KMS-11 (cell line): ENCODE measurements at regions not wholly inside any gene's neighbourhood (a gene's known extent, or its start where the extent isn't known, plus 50 kb on each side); places are given as distances from the start of the nearest gene placed in this dataset.

ENCODE experiments used
- H2AFZ ChIP-seq: fragments of 200-600 bp; sonication (generic); 2 replicates; pipeline ENCODE4 v1.6.1; 2016; ENCODE audit warnings: antibody characterized with exemption, mixed run types, low read depth
- H3K27ac ChIP-seq: fragments of 200-600 bp; sonication (generic); 2 replicates; pipeline ENCODE4 v1.6.1; 2016; ENCODE audit warnings: mild to moderate bottlenecking, mixed run types
- H3K27me3 ChIP-seq: fragments of 200-600 bp; sonication (generic); 2 replicates; pipeline ENCODE4 v1.6.1; 2017; ENCODE audit warnings: mild to moderate bottlenecking, low read depth, mixed run types, moderate library complexity; ENCODE audit not compliant: insufficient read depth
- H3K36me3 ChIP-seq: fragments of 200-600 bp; sonication (generic); 2 replicates; pipeline ENCODE4 v1.6.1; 2017; ENCODE audit warnings: mild to moderate bottlenecking, mixed run types; ENCODE audit not compliant: insufficient read depth
- H3K4me1 ChIP-seq: fragments of 200-600 bp; sonication (generic); 2 replicates; pipeline ENCODE4 v1.6.1; 2016; ENCODE audit warnings: mild to moderate bottlenecking, low read depth, mixed run types; ENCODE audit not compliant: poor library complexity, severe bottlenecking
- H3K4me2 ChIP-seq: fragments of 200-600 bp; sonication (generic); 2 replicates; pipeline ENCODE4 v1.7.0; 2016; ENCODE audit warnings: mild to moderate bottlenecking, mixed run types
- H3K4me3 ChIP-seq: fragments of 200-600 bp; sonication (generic); IDR thresholded peaks from 2 replicates; pipeline ENCODE4 v1.6.1; 2017; ENCODE audit warnings: low read depth, low read length, mixed read lengths; ENCODE audit not compliant: insufficient read depth
- H3K79me2 ChIP-seq: fragments of 200-600 bp; sonication (generic); 2 replicates; pipeline ENCODE4 v1.6.1; 2016; ENCODE audit warnings: low read depth, mixed run types; ENCODE audit not compliant: insufficient read depth
- H3K9ac ChIP-seq: fragments of 200-600 bp; sonication (generic); 2 replicates; pipeline ENCODE4 v1.6.1; 2016; ENCODE audit warnings: mild to moderate bottlenecking, mixed run types
- H4K20me1 ChIP-seq: fragments of 200-600 bp; sonication (generic); 2 replicates; pipeline ENCODE4 v1.6.1; 2016; ENCODE audit warnings: mild to moderate bottlenecking, mixed run types; ENCODE audit not compliant: insufficient read depth
- CTCF ChIP-seq: fragments of 200-600 bp; sonication (generic); conservative IDR thresholded peaks from 2 replicates; pipeline ENCODE4 v1.6.1; 2017; ENCODE audit warnings: low read depth, mild to moderate bottlenecking, antibody characterized with exemption, low read length, moderate library complexity, mixed read lengths

- no peaks in the 10 kb centered on the region for H3K27me3 ChIP-seq
Measured at GRCh38 chr10:8489823-8490222, 435.3 kb downstream of the GATA3 start.

GRCh38 chr10:8498290-8498689, 443.8 kb downstream of the GATA3 start:
- H3K36me3 ChIP-seq, result no peaks in the 10 kb centered on the region
- no peak overlapping the region for H3K27ac ChIP-seq
- H3K4me1 ChIP-seq, result no peaks in the 10 kb centered on the region
- no peaks in the 10 kb centered on the region for H4K20me1 ChIP-seq
- H2AFZ ChIP-seq, result no peak overlapping the region
- H3K4me2 ChIP-seq, result no peak overlapping the region
- no peak for TF ChIP-seq CTCF
- H3K4me3 ChIP-seq, result no peak overlapping the region
- H3K9ac ChIP-seq, result no peak overlapping the region
- H3K79me2 ChIP-seq, result no peaks in the 10 kb centered on the region
- no peaks in the 10 kb centered on the region for H3K27me3 ChIP-seq

More at GRCh38 chr10:8489823-8490222, 435.3 kb downstream of the GATA3 start:
- no peak overlapping the region for H3K4me2 ChIP-seq
- H3K9ac ChIP-seq, result no peak overlapping the region
- no peaks in the 10 kb centered on the region; the same call in 1 of the 2 replicates for H4K20me1 ChIP-seq
- H3K4me3 ChIP-seq, result no peak overlapping the region
- H3K79me2 ChIP-seq, result no peaks in the 10 kb centered on the region
- H3K27ac ChIP-seq, result no peak overlapping the region
- no peaks in the 10 kb centered on the region for H3K4me1 ChIP-seq
- no peak overlapping the region for H2AFZ ChIP-seq
- H3K36me3 ChIP-seq, result no peaks in the 10 kb centered on the region
- no peak for TF ChIP-seq CTCF

GRCh38 chr10:8498881-8499280, 444.4 kb downstream of the GATA3 start:
- Histone ChIP-seq H2AFZ (no peak overlapping the region), H3K9ac (no peak overlapping the region), H3K4me2 (no peak overlapping the region), H3K79me2 (no peaks in the 10 kb centered on the region), H3K27ac (no peak overlapping the region), H4K20me1 (no peaks in the 10 kb centered on the region), H3K4me1 (no peaks in the 10 kb centered on the region), H3K27me3 (no peaks in the 10 kb centered on the region), H3K36me3 (no peaks in the 10 kb centered on the region), H3K4me3 (no peak overlapping the region)
- TF ChIP-seq CTCF, result no peak

- Histone ChIP-seq H3K4me3 (no peak overlapping the region), H3K9ac (no peak overlapping the region), H3K4me1 (no peaks in the 10 kb centered on the region), H3K27me3 (no peaks in the 10 kb centered on the region), H3K4me2 (no peak overlapping the region), H3K27ac (no peak overlapping the region), H3K79me2 (no peaks in the 10 kb centered on the region), H4K20me1 (no peaks in the 10 kb centered on the region), H3K36me3 (no peaks in the 10 kb centered on the region), H2AFZ (no peak overlapping the region)
- no peak for TF ChIP-seq CTCF
Measured at GRCh38 chr10:8499312-8499711, 444.8 kb downstream of the GATA3 start.
